ENCODE measurements at regions not wholly inside any gene's neighbourhood (a gene's known extent, or its start where the extent isn't known, plus 50 kb on each side); places are given as distances from the start of the nearest gene placed in this dataset.

DNA sequence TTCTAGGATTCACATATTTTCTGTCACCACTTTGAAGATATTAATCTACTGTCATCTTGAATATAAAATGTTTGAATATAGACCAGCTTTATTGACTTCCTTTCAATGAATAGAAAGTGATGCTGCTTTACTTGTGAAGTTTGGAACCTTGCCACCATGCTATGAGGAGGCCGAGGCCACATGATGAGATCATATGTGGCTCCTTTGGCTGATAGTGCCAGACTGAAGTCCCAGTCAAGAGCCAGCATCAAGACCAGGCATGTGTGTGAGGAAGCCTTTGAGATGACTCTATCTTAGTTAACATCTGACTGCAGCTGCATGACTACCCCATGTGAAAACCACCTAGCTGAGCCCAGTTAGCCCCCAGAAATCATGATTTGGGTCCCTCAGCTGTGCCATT lies 169.5 kb downstream of the OTOR start:
- H3K4me1 Mint-ChIP-seq (ENCODE audit: low read depth) = no peaks in the 10 kb centered on the region
- H3K4me3 Mint-ChIP-seq = no peak overlapping the region
- no peaks in the 10 kb centered on the region for H3K27me3 Mint-ChIP-seq (ENCODE audit: insufficient read depth)
- TF ChIP-seq, protein P1, sequence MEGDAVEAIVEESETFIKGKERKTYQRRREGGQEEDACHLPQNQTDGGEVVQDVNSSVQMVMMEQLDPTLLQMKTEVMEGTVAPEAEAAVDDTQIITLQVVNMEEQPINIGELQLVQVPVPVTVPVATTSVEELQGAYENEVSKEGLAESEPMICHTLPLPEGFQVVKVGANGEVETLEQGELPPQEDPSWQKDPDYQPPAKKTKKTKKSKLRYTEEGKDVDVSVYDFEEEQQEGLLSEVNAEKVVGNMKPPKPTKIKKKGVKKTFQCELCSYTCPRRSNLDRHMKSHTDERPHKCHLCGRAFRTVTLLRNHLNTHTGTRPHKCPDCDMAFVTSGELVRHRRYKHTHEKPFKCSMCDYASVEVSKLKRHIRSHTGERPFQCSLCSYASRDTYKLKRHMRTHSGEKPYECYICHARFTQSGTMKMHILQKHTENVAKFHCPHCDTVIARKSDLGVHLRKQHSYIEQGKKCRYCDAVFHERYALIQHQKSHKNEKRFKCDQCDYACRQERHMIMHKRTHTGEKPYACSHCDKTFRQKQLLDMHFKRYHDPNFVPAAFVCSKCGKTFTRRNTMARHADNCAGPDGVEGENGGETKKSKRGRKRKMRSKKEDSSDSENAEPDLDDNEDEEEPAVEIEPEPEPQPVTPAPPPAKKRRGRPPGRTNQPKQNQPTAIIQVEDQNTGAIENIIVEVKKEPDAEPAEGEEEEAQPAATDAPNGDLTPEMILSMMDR (IDR thresholded peaks at IDR 0.05) = no peak
- H3K9me3 Mint-ChIP-seq = peaks cover 59% of the 10 kb centered on the region
- no peak for DNase-seq
- no peak overlapping the region for H3K27ac Mint-ChIP-seq
- H3K36me3 Mint-ChIP-seq (ENCODE audit: low read depth) = no peaks in the 10 kb centered on the region

- H3K4me3 Mint-ChIP-seq = no peak overlapping the region
- peaks cover 54% of the 10 kb centered on the region for H3K9me3 Mint-ChIP-seq
- no peak for DNase-seq
- TF ChIP-seq, protein P1 (IDR thresholded peaks at IDR 0.05) = no peak
- no peak overlapping the region for H3K27ac Mint-ChIP-seq
- no peaks in the 10 kb centered on the region for H3K4me1 Mint-ChIP-seq (ENCODE audit: low read depth)
- no peaks in the 10 kb centered on the region for H3K36me3 Mint-ChIP-seq (ENCODE audit: low read depth)
- no peaks in the 10 kb centered on the region for H3K27me3 Mint-ChIP-seq (ENCODE audit: insufficient read depth)
Measured at GRCh38 chr20:16918366-16918765, 170.2 kb downstream of the OTOR start.

GRCh38 chr20:16919841-16920240 lies 171.7 kb downstream of the OTOR start:
- no peaks in the 10 kb centered on the region for H3K36me3 Mint-ChIP-seq (ENCODE audit: low read depth)
- H3K27ac Mint-ChIP-seq = no peak overlapping the region
- TF ChIP-seq, protein P1 (IDR thresholded peaks at IDR 0.05) = no peak
- no peaks in the 10 kb centered on the region for H3K4me1 Mint-ChIP-seq (ENCODE audit: low read depth)
- H3K4me3 Mint-ChIP-seq = no peak overlapping the region
- DNase-seq = no peak
- H3K9me3 Mint-ChIP-seq = peaks cover 55% of the 10 kb centered on the region
- H3K27me3 Mint-ChIP-seq (ENCODE audit: insufficient read depth) = no peaks in the 10 kb centered on the region

DNA sequence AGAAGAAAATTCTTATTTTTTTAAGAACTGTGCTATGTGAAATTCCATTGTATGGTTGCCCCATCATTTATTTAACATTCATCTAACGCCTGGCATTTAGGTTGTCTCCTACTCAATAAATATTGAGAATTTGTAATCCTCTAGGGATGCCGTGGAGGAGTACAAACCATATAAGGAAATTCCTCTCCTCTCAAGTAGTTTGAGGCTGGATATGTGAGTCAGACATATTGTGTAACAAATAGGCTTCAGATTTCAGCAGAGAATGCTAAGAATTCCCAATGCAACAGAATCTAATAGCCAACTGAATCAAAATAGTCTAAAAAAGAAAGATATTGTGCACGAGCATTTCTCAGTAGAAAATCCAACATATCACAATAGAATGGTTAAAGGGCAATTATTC lies 174.7 kb downstream of the OTOR start:
- Mint-ChIP-seq H3K4me3 (no peak overlapping the region), H3K27me3 (ENCODE audit: insufficient read depth) (no peaks in the 10 kb centered on the region), H3K4me1 (ENCODE audit: low read depth) (no peaks in the 10 kb centered on the region), H3K36me3 (ENCODE audit: low read depth) (no peaks in the 10 kb centered on the region), H3K27ac (no peak overlapping the region), H3K9me3 (peaks cover 53% of the 10 kb centered on the region)
- TF ChIP-seq, protein P1 (IDR thresholded peaks at IDR 0.05) = no peak
- DNase-seq = peak; percentile 33

DNA sequence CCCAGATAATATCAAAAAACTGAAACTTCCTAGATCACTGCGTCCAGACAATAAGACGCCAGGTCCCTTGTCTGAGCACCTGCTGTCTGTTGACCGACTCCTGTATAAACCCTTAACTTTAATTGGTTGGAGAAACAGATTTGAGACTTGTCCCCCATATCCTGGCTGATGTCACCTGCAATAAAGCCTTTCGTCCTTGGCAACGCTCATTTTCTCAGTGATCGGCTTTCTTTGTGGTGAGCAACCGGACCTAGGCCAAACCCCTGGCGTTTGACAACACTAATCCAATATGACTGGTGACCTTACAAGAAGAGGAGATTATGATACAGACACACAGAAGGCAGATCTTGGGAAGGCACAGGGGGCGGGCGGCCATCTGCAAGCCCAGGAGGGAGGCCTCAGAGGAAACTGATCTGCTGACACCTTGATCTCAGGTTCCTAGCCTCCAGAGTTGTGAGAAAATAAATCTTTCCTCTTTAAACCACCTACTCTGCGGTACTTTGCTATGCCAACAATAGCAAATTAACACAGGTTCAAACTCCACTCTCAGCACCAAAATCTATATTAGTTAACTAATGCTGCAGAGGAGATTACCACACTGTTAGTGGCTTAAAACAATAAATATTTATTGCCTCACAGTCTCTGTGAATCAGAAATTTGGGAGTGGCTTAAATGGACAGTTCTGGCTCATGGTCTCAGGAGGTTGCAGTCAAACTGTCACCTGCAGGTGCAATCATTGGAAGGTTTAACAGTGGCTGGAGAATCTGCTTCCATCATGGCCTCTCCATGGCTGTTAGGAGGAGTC lies 178.7 kb downstream of the OTOR start:
- no peak overlapping the region for H3K27ac Mint-ChIP-seq
- DNase-seq = no peak
- no peaks in the 10 kb centered on the region for H3K36me3 Mint-ChIP-seq (ENCODE audit: low read depth)
- no peaks in the 10 kb centered on the region for H3K4me1 Mint-ChIP-seq (ENCODE audit: low read depth)
- peaks cover 55% of the 10 kb centered on the region for H3K9me3 Mint-ChIP-seq
- H3K4me3 Mint-ChIP-seq = no peak overlapping the region
- H3K27me3 Mint-ChIP-seq (ENCODE audit: insufficient read depth) = no peaks in the 10 kb centered on the region
- TF ChIP-seq, protein P1 (IDR thresholded peaks at IDR 0.05) = no peak

Measured in HFFc6 (cell line).